Middle frontal gyrus (tissue), 1 donor: ENCODE measurements at regions not wholly inside any gene's neighbourhood (a gene's known extent, or its start where the extent isn't known, plus 50 kb on each side); places are given as distances from the start of the nearest gene placed in this dataset.
"Not testable (repeated sequence)": the region's sequence is repeated elsewhere in the genome, so short reads cannot be mapped to it uniquely, and the experiment has no call there.

Experiments
- DNase-seq: peaks from one replicate; pipeline ENCODE4 v3.0.0-alpha.2; 2015; ENCODE audit warnings: low spot score; ENCODE audit errors: extremely low spot score

DNA sequence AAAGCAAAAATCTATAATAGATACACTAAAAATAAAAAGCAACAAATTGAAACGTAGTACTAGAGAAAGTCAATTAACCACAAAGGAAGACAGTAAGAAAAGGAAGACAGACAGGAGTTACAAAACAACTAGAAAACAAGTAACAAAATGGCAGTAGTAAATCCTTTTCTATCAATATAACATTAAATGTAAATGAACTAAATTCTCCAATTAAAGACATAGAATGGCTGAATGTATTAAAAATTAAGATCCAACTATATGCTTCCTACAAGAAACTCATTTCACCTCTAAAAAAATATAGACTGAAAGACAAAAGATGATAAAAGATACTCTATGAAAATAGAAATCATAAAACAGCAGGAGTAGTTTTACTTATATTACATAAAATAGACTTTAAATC lies 79.1 kb downstream of the CTH start:
- DNase-seq = no peak

DNA sequence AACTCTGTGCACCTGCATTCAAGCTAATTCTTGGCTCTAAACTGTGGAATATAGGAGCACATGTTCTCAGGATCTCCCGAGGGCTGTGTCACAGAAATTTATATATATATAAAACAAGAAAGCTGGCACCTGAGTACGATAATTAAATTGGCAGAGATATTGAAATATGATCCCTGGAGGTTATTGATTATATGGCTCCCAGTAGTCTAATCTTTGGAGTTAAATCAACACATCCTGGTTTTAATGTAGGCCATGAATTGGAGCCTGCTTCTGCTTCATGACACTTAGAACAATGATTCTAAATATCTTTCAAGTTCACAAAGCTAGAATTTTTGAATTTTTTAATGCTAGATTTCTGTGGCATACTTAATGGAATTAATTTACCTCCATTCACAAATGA lies 84.3 kb downstream of the CTH start:
- DNase-seq = no peak

- no peak for DNase-seq
Observed at GRCh38 chr1:70496181-70496580, 85.1 kb downstream of the CTH start.

- no peak for DNase-seq
Observed at GRCh38 chr1:70497152-70497551, 86.1 kb downstream of the CTH start.

- no peak for DNase-seq
Observed at GRCh38 chr1:70498666-70499065, 87.6 kb downstream of the CTH start.

DNA sequence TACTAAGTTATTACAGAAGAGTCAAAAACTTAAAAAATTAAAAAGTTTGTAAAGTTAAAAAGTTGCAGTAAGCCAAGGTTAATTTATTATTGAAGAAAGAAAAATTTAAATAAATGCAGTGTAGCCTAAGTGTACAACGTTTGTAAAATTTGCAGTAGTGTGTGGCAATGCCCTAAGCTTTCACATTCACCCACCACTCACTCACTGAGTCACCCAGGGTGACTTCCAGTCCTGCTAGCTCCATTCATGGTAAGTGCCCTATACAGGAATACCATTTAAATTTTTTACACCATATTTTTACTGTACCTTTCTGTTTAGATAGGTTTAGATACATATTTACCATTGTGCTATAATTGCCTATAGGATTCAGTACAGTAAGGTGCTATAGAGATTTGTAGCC lies 88.6 kb downstream of the CTH start:
- DNase-seq = no peak

DNA sequence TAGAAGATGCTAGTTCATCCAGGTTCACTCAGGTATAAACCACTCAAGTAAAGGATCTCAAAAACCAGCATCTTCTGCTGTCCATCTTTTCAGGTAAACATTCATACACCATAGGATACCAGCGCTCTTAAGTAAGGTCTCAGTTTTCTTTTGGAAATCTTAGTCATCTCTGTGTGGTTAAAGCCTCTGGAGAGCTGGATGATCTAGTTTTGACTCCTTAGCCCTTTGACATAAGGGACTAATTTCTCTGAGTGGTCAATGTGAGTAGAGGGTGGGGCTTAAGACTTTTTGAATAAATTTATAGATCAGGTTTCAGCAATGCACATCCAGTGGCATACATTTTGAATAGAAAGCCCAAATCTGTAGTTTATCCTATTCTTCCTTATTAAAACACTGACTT lies 92.3 kb downstream of the CTH start:
- DNase-seq = no peak

- DNase-seq = no peak
Observed at GRCh38 chr1:70504176-70504820, 93.2 kb downstream of the CTH start.

DNA sequence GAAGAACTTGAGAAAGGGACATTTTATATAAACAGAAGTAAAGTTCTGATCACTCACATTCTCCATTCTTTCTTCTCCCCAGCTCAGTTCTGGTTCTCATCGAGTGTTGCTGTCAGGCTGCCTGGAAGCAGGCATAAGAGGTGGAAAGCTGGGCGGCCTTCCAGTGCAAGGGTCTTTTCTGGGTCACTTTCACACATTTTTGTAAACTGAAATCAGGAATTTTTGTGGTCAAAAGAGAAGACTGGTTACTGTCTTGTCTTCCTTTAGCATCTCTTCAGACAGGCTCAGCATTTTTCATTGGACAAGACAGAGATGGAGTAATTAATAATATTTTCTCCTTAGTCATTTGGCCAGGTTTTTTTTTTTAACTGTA lies 93.7 kb downstream of the CTH start:
- DNase-seq = no peak

DNA sequence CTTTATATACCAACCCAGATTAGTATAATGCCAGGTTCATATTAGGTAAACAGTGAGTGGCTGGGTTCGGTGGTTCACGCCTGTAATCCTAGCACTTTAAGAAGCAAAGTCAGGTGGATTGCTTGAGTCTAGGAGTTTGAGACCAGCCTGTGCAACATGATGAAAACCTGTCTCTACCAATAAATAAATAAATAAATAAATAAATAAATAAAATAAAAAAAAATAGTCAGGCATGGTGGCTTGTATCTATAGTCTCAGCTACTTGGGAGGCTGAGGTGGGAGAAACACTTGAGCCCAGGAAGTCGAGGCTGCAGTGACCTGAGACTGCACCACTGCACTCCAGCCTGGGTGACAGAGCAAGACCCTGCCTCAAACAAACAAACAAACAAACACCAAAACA lies 96.9 kb downstream of the CTH start:
- DNase-seq = not testable (repeated sequence)

- DNase-seq = peak; percentile 61
Observed at GRCh38 chr1:70509996-70510876, 99.2 kb downstream of the CTH start.

- DNase-seq = no peak
Observed at GRCh38 chr1:70517444-70517843, 106.4 kb downstream of the CTH start.

- no peak for DNase-seq
Observed at GRCh38 chr1:70518106-70518505, 107.0 kb downstream of the CTH start.

GRCh38 chr1:70528590-70529333 lies 117.7 kb downstream of the CTH start:
- DNase-seq = no peak

- DNase-seq = no peak
Observed at GRCh38 chr1:70536708-70537366, 125.8 kb downstream of the CTH start.

DNA sequence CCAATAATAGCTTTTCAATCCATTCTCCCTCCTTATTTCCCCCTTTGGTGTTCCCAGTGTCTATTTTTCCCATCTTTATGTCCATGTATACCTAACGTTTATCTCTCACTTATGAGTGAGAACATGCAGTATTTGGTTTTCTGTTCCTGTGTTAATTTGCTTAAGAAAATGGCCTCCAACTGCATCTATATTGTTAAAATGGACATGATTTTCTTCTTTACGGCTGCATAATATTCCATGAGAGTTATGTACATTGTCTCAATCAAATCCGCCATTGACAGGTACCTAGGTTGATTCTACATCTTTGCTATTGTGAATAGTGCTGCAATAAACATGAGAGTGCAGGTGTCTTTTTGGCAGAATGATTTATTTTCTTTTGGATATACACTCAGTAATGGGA lies 126.7 kb downstream of the CTH start:
- no peak for DNase-seq

GRCh38 chr1:70542030-70542429 lies 131.0 kb downstream of the CTH start:
- no peak for DNase-seq

DNA sequence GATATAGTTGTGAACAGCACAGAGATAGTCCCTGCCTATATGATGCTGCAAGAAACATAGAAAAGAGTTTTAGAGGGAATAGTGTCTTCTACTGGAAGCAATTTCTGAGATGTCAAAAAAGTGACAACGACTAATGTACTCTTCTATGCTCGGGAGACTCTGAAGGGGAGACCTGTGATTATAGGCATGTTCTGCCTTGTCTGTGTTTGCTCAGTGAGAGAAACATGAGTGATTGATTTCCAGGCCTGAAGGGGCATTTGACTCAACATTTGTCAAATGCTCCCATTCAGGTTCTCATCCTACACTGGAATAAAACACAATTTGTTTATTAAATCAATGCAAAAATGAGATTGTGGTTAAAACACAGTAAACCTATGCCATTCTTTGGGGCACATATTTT lies 131.8 kb downstream of the CTH start:
- DNase-seq = no peak

DNA sequence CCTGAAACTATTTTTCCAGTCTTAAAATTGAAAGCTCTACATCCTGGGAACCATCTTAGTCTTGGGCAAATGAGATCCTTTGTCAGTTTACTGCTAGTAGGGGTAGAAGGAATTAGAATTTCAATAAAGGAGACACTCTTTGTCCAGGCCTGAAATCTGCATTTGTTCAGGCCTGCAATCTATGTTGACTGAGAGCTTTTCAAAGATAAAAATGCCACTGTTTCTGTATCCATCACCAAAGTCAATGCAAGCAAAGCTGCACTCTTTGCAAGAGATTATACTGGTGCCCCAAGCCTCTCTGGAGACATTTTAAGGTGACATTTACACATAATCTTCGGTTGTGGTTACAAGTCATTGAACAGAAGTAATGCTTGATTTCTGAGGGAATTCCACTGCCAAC lies 135.7 kb downstream of the CTH start:
- no peak for DNase-seq

GRCh38 chr1:70552662-70553566 lies 141.8 kb downstream of the CTH start:
- no peak for DNase-seq

DNA sequence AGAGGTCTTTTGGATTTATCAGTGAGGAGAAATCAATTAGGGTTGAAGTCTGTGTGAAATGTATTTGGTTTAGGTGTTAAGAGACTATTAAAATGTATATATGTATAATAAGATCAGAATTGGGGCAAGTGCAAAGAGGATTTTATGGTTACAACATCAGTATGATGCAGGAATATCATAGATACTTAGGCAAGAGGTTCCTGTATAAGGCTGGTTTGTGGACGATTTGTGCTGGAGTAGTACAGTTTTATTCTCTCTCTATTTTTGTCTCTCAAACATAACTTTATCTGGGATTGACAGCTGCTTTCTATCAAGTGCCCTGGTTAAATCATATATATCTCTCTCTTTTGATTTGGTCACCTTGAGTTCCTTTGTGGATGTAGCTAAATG lies 142.5 kb downstream of the CTH start:
- DNase-seq = no peak
